Colonic mucosa (tissue), 4 donors: ENCODE measurements at regions not wholly inside any gene's neighbourhood (a gene's known extent, or its start where the extent isn't known, plus 50 kb on each side); places are given as distances from the start of the nearest gene placed in this dataset.

Source experiments
- DNase-seq: peaks from one replicate; pipeline ENCODE4 v3.0.0-alpha.2; 2020
- H3K27ac ChIP-seq: fragments of 200-600 bp; one replicate; pipeline ENCODE4 v1.8.0; 2021
- H3K27me3 ChIP-seq: fragments of 200-600 bp; one replicate; pipeline ENCODE4 v1.8.0; 2021
- H3K36me3 ChIP-seq: fragments of 200-600 bp; one replicate; pipeline ENCODE4 v1.8.0; 2021
- H3K4me1 ChIP-seq: fragments of 200-600 bp; one replicate; pipeline ENCODE4 v1.8.0; 2021; ENCODE audit warnings: mild to moderate bottlenecking
- H3K4me3 ChIP-seq: fragments of 200-600 bp; one replicate; pipeline ENCODE4 v1.8.0; 2021
- H3K9ac ChIP-seq, 2 donors: one replicate each; pipeline ENCODE4 v1.7.0; 2013; ENCODE audit warnings: control low read depth in 2 of 2, low read depth in 2 of 2, low read length in 2 of 2
- H3K9me3 ChIP-seq: fragments of 200-600 bp; one replicate; pipeline ENCODE4 v1.8.0; 2021
- CTCF ChIP-seq: fragments of 200-600 bp; IDR thresholded peaks from one replicate; pipeline ENCODE4 v1.8.0; 2022; ENCODE audit warnings: antibody characterized with exemption, mild to moderate bottlenecking
- intact Hi-C: fragments of 100-400 bp; cut with DNase I; formaldehyde crosslinking; loops from one replicate; pipeline ENCODE4 v1.14.1; 2022
- donor health status: healthy.
- donor health status: DM: no; HTN: no; CAD: no.
- donor health status: DM: no; HTN: no; CAD: no.

DNA sequence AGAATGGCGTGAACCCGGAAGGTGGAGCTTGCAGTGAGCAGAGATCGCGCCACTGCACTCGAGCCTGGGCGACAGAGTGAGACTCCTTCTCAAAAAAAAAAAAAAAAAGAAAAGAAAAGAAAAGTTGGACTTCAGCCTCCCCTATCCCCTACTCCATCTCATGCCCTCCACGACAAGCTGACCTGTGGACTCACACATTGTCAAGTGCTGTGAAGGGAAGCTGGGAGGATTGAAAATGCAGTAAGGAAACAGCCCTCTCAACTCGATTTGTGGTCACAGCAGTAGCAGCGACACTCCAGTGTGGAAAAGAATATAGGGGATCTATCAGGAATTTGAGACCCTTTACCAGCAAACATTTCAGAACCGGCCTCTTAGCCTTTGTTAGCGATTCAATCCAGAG lies 103.6 kb upstream of the SVIL start:
- Histone ChIP-seq H3K36me3 (no peaks in the 10 kb centered on the region), H3K4me1 (no peaks in the 10 kb centered on the region), H3K4me3 (no peak overlapping the region), H3K9ac (no peak overlapping the region), H3K27ac (no peak overlapping the region), H3K9me3 (no peaks in the 10 kb centered on the region), H3K27me3 (no peaks in the 10 kb centered on the region)
- DNase-seq, result no peak
- TF ChIP-seq CTCF, result no peak
- intact Hi-C loops, result loop anchor here (5.0 to 10.0 kb wide), 2 partner anchors 144 to 221 kb away; no protein-coding TSS in a partner anchor

- intact Hi-C loops, result loop anchor here (5.0 to 10.0 kb wide), 2 partner anchors 142 to 220 kb away; no protein-coding TSS in a partner anchor
- no peaks in the 10 kb centered on the region for H3K36me3 ChIP-seq
- TF ChIP-seq CTCF, result no peak
- no peaks in the 10 kb centered on the region for H3K4me1 ChIP-seq
- DNase-seq, result no peak
- H3K9ac ChIP-seq, result peak overlapping the region; percentile 63 to 79
- H3K27ac ChIP-seq, result no peak overlapping the region
- no peaks in the 10 kb centered on the region for H3K9me3 ChIP-seq
- no peaks in the 10 kb centered on the region for H3K27me3 ChIP-seq
- H3K4me3 ChIP-seq, result peak overlapping the region; percentile 78
These were observed 102.4 kb upstream of the SVIL start for GRCh38 chr10:29737074-29737593.

DNA sequence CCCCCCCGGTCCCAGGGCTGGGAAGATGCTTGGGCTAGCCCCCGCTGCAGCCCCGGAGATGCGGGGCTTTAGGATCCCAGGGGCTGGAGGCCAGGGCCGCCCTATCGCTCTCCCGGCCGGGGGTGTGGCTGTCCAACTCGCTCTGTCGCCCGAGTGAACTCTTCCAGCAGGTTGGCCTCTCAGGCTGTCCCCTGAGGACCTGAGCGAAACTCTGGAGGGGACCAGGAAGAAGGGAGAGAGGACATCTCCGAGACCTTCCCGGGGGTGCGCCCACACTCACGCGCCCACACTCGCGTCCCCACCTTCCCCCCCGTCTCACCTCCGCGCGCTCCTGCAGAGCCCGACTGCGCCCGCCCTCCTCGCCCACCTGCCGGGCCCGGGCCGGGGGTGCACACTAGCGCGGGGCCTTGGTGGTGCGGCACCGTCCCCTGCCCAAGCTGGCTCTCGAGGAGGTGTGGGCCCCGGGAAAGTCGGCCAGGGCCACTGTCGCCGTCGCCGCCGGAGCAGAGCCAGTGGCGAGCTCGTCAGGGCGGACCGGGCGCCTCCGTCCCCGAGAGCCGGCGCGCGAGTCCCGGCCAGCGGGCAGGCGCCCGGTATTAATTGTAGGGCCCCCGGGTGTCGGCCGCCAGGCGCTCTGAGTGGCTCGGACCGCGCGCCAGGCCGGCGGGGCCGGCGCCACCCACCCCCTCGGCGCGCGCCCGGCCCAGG lies 101.7 kb upstream of the SVIL start:
- DNase-seq, result peak; percentile 73
- Histone ChIP-seq H3K4me3 (peak overlapping the region; percentile 78), H3K27me3 (no peaks in the 10 kb centered on the region), H3K27ac (peak overlapping the region; percentile 93), H3K4me1 (no peaks in the 10 kb centered on the region), H3K36me3 (no peaks in the 10 kb centered on the region), H3K9me3 (no peaks in the 10 kb centered on the region), H3K9ac (peak overlapping the region; percentile 79)
- intact Hi-C loops, result loop anchor here (5.0 to 10.0 kb wide), 2 partner anchors 142 to 219 kb away; no protein-coding TSS in a partner anchor
- no peak for TF ChIP-seq CTCF

GRCh38 chr10:29735628-29736365 lies 101.0 kb upstream of the SVIL start:
- H3K27me3 ChIP-seq, result no peaks in the 10 kb centered on the region
- H3K9ac ChIP-seq, result peak overlapping the region; percentile 79
- H3K27ac ChIP-seq, result peak overlapping the region; percentile 93
- intact Hi-C loops, result loop anchor here (5.0 to 10.0 kb wide), 2 partner anchors 141 to 218 kb away; no protein-coding TSS in a partner anchor
- H3K36me3 ChIP-seq, result no peaks in the 10 kb centered on the region
- DNase-seq, result peak; percentile 92
- TF ChIP-seq CTCF, result peak; percentile 80
- H3K9me3 ChIP-seq, result no peaks in the 10 kb centered on the region
- no peaks in the 10 kb centered on the region for H3K4me1 ChIP-seq
- H3K4me3 ChIP-seq, result peak overlapping the region; percentile 78

- intact Hi-C loops, result loop anchor here (5.0 to 10.0 kb wide), 2 partner anchors 140 to 218 kb away; no protein-coding TSS in a partner anchor
- peak; percentile 66 for DNase-seq
- H3K36me3 ChIP-seq, result no peaks in the 10 kb centered on the region
- H3K27ac ChIP-seq, result peak overlapping the region; percentile 93
- H3K9me3 ChIP-seq, result no peaks in the 10 kb centered on the region
- no peaks in the 10 kb centered on the region for H3K27me3 ChIP-seq
- H3K4me3 ChIP-seq, result peak overlapping the region; percentile 78
- no peak for TF ChIP-seq CTCF
- H3K9ac ChIP-seq, result peak overlapping the region; percentile 79
- no peaks in the 10 kb centered on the region for H3K4me1 ChIP-seq
These were observed 100.3 kb upstream of the SVIL start for GRCh38 chr10:29734962-29735627.
